ENCODE measurements at regions not wholly inside any gene's neighbourhood (a gene's known extent, or its start where the extent isn't known, plus 50 kb on each side); places are given as distances from the start of the nearest gene placed in this dataset.

DNA sequence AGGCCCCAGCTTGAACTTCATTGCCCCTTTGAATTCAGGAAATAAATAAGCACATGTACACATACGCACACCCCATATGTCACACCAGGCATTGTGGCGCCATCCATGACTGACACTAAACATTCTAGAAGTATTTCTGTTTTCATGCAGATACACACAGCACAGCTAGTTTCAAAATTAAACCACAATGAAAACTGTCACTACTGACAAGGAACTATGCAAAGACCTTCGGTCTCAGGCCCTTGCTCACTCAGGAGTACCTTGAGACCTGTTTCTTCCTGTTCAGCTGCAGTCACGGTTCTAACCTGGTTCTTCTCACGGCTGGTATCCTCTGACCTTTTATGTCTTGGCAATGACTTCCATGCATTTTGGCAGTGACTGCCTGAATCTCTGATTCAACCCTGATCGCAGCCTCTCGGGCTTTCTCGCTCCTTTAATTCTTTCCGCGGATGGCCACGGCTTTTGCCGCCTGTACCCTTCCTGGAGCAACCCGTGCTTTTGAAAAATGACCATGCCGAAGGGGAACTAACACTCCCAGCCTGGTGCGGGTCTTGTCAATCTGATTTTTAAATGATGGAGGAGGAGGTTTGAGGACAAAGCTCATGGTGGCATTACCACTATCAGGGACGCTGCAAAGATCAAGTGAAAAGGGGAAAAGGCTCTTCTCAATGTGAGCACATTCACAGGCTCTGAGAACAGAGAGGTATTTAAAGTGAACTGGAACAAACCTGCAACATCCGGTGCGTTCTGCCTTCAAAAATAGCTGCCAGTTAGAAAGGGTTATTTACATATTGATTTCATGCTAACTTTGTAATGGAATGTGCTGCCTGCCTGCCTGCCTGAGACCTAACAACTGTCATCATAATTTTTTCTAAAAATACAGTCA is 384.6 kb downstream of the RRAGC start:
- Histone ChIP-seq H3K9ac (ENCODE audit: low read depth in 1 of 2, low read length in 2 of 2) (no peak overlapping the region), H3K4me3 (ENCODE audit: low read depth in 1 of 3, low read length in 3 of 3) (no peak overlapping the region), H3K27ac (ENCODE audit: low read depth in 1 of 2, low read length in 2 of 2) (no peak overlapping the region), H3K36me3 (ENCODE audit: control insufficient read depth in 4 of 4, insufficient read depth in 3 of 4, low read depth in 1 of 4, low read length in 3 of 4) (peaks cover 0 to 1% (median 0%) of the 10 kb centered on the region in 4 donors), H3K27me3 (ENCODE audit: control insufficient read depth in 4 of 4, insufficient read depth in 4 of 4, low read length in 3 of 4) (peaks cover 0 to 24% (median 1%) of the 10 kb centered on the region in 4 donors), H3K4me1 (ENCODE audit: control insufficient read depth in 4 of 4, insufficient read depth in 4 of 4, low read length in 3 of 4) (peaks cover 0 to 3% (median 2%) of the 10 kb centered on the region in 4 donors), H3K9me3 (ENCODE audit: control insufficient read depth in 4 of 4, low read length in 3 of 4) (peaks cover 0 to 2% (median 0%) of the 10 kb centered on the region in 4 donors)
- 53% methylated on average over 18 of the region's 18 CpGs for WGBS
- no peak for DNase-seq (ENCODE audit: low spot score)
- TF ChIP-seq YY1 (IDR thresholded peaks at IDR 0.05): no peak
- TF ChIP-seq TAF1 (conservative IDR thresholded peaks at IDR 0.05): no peak
- no peak for TF ChIP-seq EGR1 (IDR thresholded peaks at IDR 0.05; ENCODE audit: low read depth in 2 of 2)
- no peak for TF ChIP-seq JUND (IDR thresholded peaks at IDR 0.05)
- no peak for TF ChIP-seq RAD21 (IDR thresholded peaks at IDR 0.05)
- TF ChIP-seq, protein P1, sequence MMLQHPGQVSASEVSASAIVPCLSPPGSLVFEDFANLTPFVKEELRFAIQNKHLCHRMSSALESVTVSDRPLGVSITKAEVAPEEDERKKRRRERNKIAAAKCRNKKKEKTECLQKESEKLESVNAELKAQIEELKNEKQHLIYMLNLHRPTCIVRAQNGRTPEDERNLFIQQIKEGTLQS (IDR thresholded peaks at IDR 0.05): no peak
- TF ChIP-seq HNF4G (IDR thresholded peaks at IDR 0.05): no peak
- TF ChIP-seq, protein P2, sequence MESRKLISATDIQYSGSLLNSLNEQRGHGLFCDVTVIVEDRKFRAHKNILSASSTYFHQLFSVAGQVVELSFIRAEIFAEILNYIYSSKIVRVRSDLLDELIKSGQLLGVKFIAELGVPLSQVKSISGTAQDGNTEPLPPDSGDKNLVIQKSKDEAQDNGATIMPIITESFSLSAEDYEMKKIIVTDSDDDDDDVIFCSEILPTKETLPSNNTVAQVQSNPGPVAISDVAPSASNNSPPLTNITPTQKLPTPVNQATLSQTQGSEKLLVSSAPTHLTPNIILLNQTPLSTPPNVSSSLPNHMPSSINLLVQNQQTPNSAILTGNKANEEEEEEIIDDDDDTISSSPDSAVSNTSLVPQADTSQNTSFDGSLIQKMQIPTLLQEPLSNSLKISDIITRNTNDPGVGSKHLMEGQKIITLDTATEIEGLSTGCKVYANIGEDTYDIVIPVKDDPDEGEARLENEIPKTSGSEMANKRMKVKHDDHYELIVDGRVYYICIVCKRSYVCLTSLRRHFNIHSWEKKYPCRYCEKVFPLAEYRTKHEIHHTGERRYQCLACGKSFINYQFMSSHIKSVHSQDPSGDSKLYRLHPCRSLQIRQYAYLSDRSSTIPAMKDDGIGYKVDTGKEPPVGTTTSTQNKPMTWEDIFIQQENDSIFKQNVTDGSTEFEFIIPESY (IDR thresholded peaks at IDR 0.05): no peak
- TF ChIP-seq, protein P3, sequence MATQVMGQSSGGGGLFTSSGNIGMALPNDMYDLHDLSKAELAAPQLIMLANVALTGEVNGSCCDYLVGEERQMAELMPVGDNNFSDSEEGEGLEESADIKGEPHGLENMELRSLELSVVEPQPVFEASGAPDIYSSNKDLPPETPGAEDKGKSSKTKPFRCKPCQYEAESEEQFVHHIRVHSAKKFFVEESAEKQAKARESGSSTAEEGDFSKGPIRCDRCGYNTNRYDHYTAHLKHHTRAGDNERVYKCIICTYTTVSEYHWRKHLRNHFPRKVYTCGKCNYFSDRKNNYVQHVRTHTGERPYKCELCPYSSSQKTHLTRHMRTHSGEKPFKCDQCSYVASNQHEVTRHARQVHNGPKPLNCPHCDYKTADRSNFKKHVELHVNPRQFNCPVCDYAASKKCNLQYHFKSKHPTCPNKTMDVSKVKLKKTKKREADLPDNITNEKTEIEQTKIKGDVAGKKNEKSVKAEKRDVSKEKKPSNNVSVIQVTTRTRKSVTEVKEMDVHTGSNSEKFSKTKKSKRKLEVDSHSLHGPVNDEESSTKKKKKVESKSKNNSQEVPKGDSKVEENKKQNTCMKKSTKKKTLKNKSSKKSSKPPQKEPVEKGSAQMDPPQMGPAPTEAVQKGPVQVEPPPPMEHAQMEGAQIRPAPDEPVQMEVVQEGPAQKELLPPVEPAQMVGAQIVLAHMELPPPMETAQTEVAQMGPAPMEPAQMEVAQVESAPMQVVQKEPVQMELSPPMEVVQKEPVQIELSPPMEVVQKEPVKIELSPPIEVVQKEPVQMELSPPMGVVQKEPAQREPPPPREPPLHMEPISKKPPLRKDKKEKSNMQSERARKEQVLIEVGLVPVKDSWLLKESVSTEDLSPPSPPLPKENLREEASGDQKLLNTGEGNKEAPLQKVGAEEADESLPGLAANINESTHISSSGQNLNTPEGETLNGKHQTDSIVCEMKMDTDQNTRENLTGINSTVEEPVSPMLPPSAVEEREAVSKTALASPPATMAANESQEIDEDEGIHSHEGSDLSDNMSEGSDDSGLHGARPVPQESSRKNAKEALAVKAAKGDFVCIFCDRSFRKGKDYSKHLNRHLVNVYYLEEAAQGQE (IDR thresholded peaks at IDR 0.05): no peak
- no peak for TF ChIP-seq FOXA1 (IDR thresholded peaks at IDR 0.05)
- TF ChIP-seq NR2F2 (IDR thresholded peaks at IDR 0.05): no peak
- TF ChIP-seq FOXA2 (IDR thresholded peaks at IDR 0.05): no peak
- TF ChIP-seq, protein P4, sequence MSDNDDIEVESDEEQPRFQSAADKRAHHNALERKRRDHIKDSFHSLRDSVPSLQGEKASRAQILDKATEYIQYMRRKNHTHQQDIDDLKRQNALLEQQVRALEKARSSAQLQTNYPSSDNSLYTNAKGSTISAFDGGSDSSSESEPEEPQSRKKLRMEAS (IDR thresholded peaks at IDR 0.05): no peak
- TF ChIP-seq RXRA (IDR thresholded peaks at IDR 0.05): no peak
- TF ChIP-seq HNF4A (conservative IDR thresholded peaks at IDR 0.05): no peak

DNA sequence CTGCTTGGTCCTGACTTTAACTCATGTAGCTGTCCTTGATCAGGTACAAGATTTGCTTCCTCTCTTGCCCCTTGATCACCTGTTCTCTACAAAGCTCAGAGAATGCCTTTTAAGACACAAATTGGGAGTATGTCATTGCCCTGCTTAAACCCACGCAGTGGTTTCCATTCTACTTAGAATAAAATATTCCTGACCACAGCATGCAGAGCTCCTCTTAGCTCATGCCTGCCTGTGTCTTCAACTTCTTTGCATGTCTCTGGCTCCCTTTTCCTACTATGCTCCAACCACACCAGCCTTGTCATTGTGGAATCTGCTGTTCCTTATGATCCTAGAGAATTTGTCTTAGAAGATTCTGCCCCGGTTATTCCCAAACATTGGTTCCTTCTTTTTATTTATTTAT is 393.1 kb downstream of the RRAGC start:
- no peaks in the 10 kb centered on the region for H3K4me1 ChIP-seq (ENCODE audit: control insufficient read depth in 4 of 4, insufficient read depth in 4 of 4, low read length in 3 of 4)
- DNase-seq (ENCODE audit: low spot score): no peak
- H3K9me3 ChIP-seq (ENCODE audit: control insufficient read depth in 4 of 4, low read length in 3 of 4): peaks cover 0 to 2% (median under 1%) of the 10 kb centered on the region in 4 donors
- H3K27ac ChIP-seq (ENCODE audit: low read depth in 1 of 2, low read length in 2 of 2): no peak overlapping the region
- no peaks in the 10 kb centered on the region for H3K36me3 ChIP-seq (ENCODE audit: control insufficient read depth in 4 of 4, insufficient read depth in 3 of 4, low read depth in 1 of 4, low read length in 3 of 4)
- peaks cover 0 to 3% (median 1%) of the 10 kb centered on the region in 4 donors for H3K27me3 ChIP-seq (ENCODE audit: control insufficient read depth in 4 of 4, insufficient read depth in 4 of 4, low read length in 3 of 4)
- TF ChIP-seq, protein P4 (IDR thresholded peaks at IDR 0.05): no peak
- TF ChIP-seq FOXA2 (IDR thresholded peaks at IDR 0.05): no peak
- no peak for TF ChIP-seq RAD21 (IDR thresholded peaks at IDR 0.05)
- no peak for TF ChIP-seq GABPA (IDR thresholded peaks at IDR 0.05 in 1 of 2, conservative IDR thresholded peaks at IDR 0.05 in 1 of 2)
- TF ChIP-seq, protein P3 (IDR thresholded peaks at IDR 0.05): no peak
- no peak for TF ChIP-seq HNF4G (IDR thresholded peaks at IDR 0.05)
- TF ChIP-seq, protein P5, sequence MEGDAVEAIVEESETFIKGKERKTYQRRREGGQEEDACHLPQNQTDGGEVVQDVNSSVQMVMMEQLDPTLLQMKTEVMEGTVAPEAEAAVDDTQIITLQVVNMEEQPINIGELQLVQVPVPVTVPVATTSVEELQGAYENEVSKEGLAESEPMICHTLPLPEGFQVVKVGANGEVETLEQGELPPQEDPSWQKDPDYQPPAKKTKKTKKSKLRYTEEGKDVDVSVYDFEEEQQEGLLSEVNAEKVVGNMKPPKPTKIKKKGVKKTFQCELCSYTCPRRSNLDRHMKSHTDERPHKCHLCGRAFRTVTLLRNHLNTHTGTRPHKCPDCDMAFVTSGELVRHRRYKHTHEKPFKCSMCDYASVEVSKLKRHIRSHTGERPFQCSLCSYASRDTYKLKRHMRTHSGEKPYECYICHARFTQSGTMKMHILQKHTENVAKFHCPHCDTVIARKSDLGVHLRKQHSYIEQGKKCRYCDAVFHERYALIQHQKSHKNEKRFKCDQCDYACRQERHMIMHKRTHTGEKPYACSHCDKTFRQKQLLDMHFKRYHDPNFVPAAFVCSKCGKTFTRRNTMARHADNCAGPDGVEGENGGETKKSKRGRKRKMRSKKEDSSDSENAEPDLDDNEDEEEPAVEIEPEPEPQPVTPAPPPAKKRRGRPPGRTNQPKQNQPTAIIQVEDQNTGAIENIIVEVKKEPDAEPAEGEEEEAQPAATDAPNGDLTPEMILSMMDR (IDR thresholded peaks at IDR 0.05; ENCODE audit: low read depth, low read length, missing input control): no peak
- H3K4me3 ChIP-seq (ENCODE audit: low read depth in 1 of 3, low read length in 3 of 3): no peak overlapping the region
- WGBS: 88% methylated on average over 2 of the region's 2 CpGs
- H3K9ac ChIP-seq (ENCODE audit: low read depth in 1 of 2, low read length in 2 of 2): no peak overlapping the region

Measured in liver (tissue), 8 donors.